GM20000 (cell line): ENCODE measurements at regions not wholly inside any gene's neighbourhood (a gene's known extent, or its start where the extent isn't known, plus 50 kb on each side); places are given as distances from the start of the nearest gene placed in this dataset.

Source experiments
- DNase-seq: peaks from one replicate; pipeline ENCODE4 v3.0.0; 2012; ENCODE audit warnings: low spot score
- CTCF ChIP-seq: IDR thresholded peaks from 2 replicates; pipeline ENCODE4 v1.5.1; 2012; ENCODE audit warnings: mild to moderate bottlenecking, control low read depth; ENCODE audit errors: extremely low read depth, missing control alignments

- TF ChIP-seq CTCF, result no peak
Measured at GRCh38 chr1:239456788-239457187, 70.4 kb downstream of the CHRM3 start.

GRCh38 chr1:239457491-239458143 lies 71.2 kb downstream of the CHRM3 start:
- no peak for TF ChIP-seq CTCF
- DNase-seq, result no peak

More at GRCh38 chr1:239456788-239457187, 70.4 kb downstream of the CHRM3 start:
- no peak for DNase-seq

- TF ChIP-seq CTCF, result no peak
- no peak for DNase-seq
Measured at GRCh38 chr1:239458144-239458500, 71.8 kb downstream of the CHRM3 start.

DNA sequence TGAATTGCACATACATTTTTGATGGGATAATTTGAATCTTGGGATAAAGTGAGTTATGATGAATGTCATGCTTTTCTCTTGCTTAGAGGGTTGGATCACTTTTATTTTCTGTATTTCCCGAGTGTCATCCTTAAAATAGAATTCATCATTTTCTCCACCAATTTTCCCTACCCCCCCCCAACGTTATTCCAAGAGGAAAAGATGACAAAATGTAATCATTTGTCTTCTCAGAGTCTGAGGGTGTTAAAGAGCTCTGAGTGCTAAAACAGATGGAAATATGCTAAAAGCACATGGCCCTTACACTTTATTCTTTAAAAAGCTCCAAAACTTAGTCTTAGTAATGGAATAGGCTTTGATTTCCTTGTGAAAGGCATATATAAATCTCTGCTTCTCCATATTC lies 81.4 kb downstream of the CHRM3 start:
- DNase-seq, result no peak
- TF ChIP-seq CTCF, result no peak

- no peak for TF ChIP-seq CTCF
- no peak for DNase-seq
Measured at GRCh38 chr1:239478069-239478468, 91.7 kb downstream of the CHRM3 start.

GRCh38 chr1:239483391-239483790 lies 97.0 kb downstream of the CHRM3 start:
- DNase-seq, result no peak
- no peak for TF ChIP-seq CTCF

GRCh38 chr1:239493811-239494414 lies 107.5 kb downstream of the CHRM3 start:
- no peak for DNase-seq
- no peak for TF ChIP-seq CTCF
